ENCODE measurements at regions not wholly inside any gene's neighbourhood (a gene's known extent, or its start where the extent isn't known, plus 50 kb on each side); places are given as distances from the start of the nearest gene placed in this dataset.

- 67 to 70% methylated on average over 3 of the region's 3 CpGs for WGBS, 2 donors
- Histone ChIP-seq H3K27ac (no peak overlapping the region), H3K4me1 (peaks cover 0 to 5% (median 0%) of the 10 kb centered on the region in 4 donors), H3K9me3 (peaks cover 0 to 4% (median 0%) of the 10 kb centered on the region in 4 donors), H3K27me3 (no peaks in the 10 kb centered on the region), H3K36me3 (no peaks in the 10 kb centered on the region), H3K4me3 (no peak overlapping the region)
- no peak for DNase-seq
- TF ChIP-seq POLR2AphosphoS5 (IDR thresholded peaks at IDR 0.05) (no peak), CTCF (IDR thresholded peaks at IDR 0.05) (no peak)
- ATAC-seq (ENCODE audit: low FRiP score in 2 of 2): no peak
Observed at GRCh38 chrX:148380107-148380506, 120.3 kb upstream of the AFF2 start.

GRCh38 chrX:148380650-148381561 is 119.5 kb upstream of the AFF2 start:
- H3K36me3 ChIP-seq: no peaks in the 10 kb centered on the region
- peaks cover 0 to 5% (median 0%) of the 10 kb centered on the region in 4 donors for H3K4me1 ChIP-seq
- no peak for TF ChIP-seq POLR2A (IDR thresholded peaks at IDR 0.05)
- TF ChIP-seq POLR2AphosphoS5 (IDR thresholded peaks at IDR 0.05): no peak
- TF ChIP-seq EP300 (IDR thresholded peaks at IDR 0.05): no peak
- TF ChIP-seq CTCF (IDR thresholded peaks at IDR 0.05): no peak
- ATAC-seq (ENCODE audit: low FRiP score in 2 of 2) (no peak), DNase-seq (no peak)
- H3K9me3 ChIP-seq: no peaks in the 10 kb centered on the region
- H3K27ac ChIP-seq: peak overlapping the region in 2 of 4 donors; percentile 3 to 45
- H3K4me3 ChIP-seq: peak overlapping the region in 2 of 4 donors; percentile 6 to 17
- 38 to 41% methylated on average over 9 of the region's 9 CpGs for WGBS, 2 donors
- H3K27me3 ChIP-seq: no peaks in the 10 kb centered on the region

GRCh38 chrX:148381603-148382002 is 118.8 kb upstream of the AFF2 start:
- no peaks in the 10 kb centered on the region for H3K36me3 ChIP-seq
- DNase-seq: no peak
- H3K27me3 ChIP-seq: no peaks in the 10 kb centered on the region
- peak overlapping the region in 2 of 4 donors; percentile 6 to 17 for H3K4me3 ChIP-seq
- ATAC-seq (ENCODE audit: low FRiP score in 2 of 2): no peak
- H3K27ac ChIP-seq: peak overlapping the region in 2 of 4 donors; percentile 3 to 45
- H3K9me3 ChIP-seq: no peaks in the 10 kb centered on the region
- TF ChIP-seq CTCF (IDR thresholded peaks at IDR 0.05) (no peak), POLR2A (IDR thresholded peaks at IDR 0.05) (no peak), POLR2AphosphoS5 (IDR thresholded peaks at IDR 0.05) (no peak), EP300 (IDR thresholded peaks at IDR 0.05) (no peak)
- 53 to 69% methylated on average over 2 of the region's 2 CpGs for WGBS, 2 donors
- H3K4me1 ChIP-seq: peaks cover 0 to 5% (median 0%) of the 10 kb centered on the region in 4 donors

- no peak for ATAC-seq (ENCODE audit: low FRiP score in 2 of 2)
- TF ChIP-seq EP300 (IDR thresholded peaks at IDR 0.05) (no peak), CTCF (IDR thresholded peaks at IDR 0.05) (no peak), POLR2AphosphoS5 (IDR thresholded peaks at IDR 0.05) (no peak), POLR2A (IDR thresholded peaks at IDR 0.05) (no peak)
- Histone ChIP-seq H3K9me3 (no peaks in the 10 kb centered on the region), H3K27ac (no peak overlapping the region), H3K27me3 (no peaks in the 10 kb centered on the region), H3K4me1 (peaks cover 0 to 5% (median 0%) of the 10 kb centered on the region in 4 donors), H3K36me3 (no peaks in the 10 kb centered on the region), H3K4me3 (no peak overlapping the region)
- no peak for DNase-seq
- WGBS, 2 donors: 58 to 76% methylated on average over 2 of the region's 2 CpGs
Observed at GRCh38 chrX:148382983-148383382, 117.4 kb upstream of the AFF2 start.
